GM23338 (cell line): ENCODE measurements at regions not wholly inside any gene's neighbourhood (a gene's known extent, or its start where the extent isn't known, plus 50 kb on each side); places are given as distances from the start of the nearest gene placed in this dataset.

ENCODE experiments used
- ATAC-seq: fragments of 200-7000 bp; cut with Tn5 transposase; 3 replicates; pipeline ENCODE4 v1.9.1; 2020
- DNase-seq: peaks from one replicate; pipeline ENCODE4 v3.0.0-alpha.2; 2015; ENCODE audit warnings: low spot score
- H2AFZ ChIP-seq: fragments of 200-600 bp; sonication (generic); 2 replicates; pipeline ENCODE4 v1.8.0; 2016; ENCODE audit warnings: antibody characterized with exemption, mild to moderate bottlenecking, moderate library complexity
- H3F3A ChIP-seq: fragments of 200-600 bp; sonication (generic); replicated peaks from 2 replicates; pipeline ENCODE4 v1.8.0; 2017; ENCODE audit warnings: antibody characterized with exemption, mixed run types, low read depth
- H3K27ac ChIP-seq: fragments of 200-600 bp; sonication (generic); 2 replicates; pipeline ENCODE4 v1.6.1; 2016; ENCODE audit warnings: low read depth
- H3K27me3 ChIP-seq: fragments of 200-600 bp; sonication (generic); 2 replicates; pipeline ENCODE4 v1.8.0; 2016; ENCODE audit warnings: mild to moderate bottlenecking, mixed run types, moderate library complexity; ENCODE audit not compliant: insufficient read depth
- H3K36me3 ChIP-seq: fragments of 200-600 bp; sonication (generic); 2 replicates; pipeline ENCODE4 v1.8.0; 2016; ENCODE audit warnings: mild to moderate bottlenecking; ENCODE audit not compliant: insufficient read depth
- H3K4me1 ChIP-seq: fragments of 200-600 bp; sonication (generic); 2 replicates; pipeline ENCODE4 v1.8.0; 2016; ENCODE audit warnings: mild to moderate bottlenecking, moderate library complexity; ENCODE audit not compliant: insufficient read depth
- H3K4me2 ChIP-seq: fragments of 200-600 bp; sonication (generic); 2 replicates; pipeline ENCODE4 v1.7.1; 2017; ENCODE audit warnings: mixed run types
- H3K4me3 ChIP-seq: fragments of 200-600 bp; sonication (generic); 2 replicates; pipeline ENCODE4 v1.6.1; 2016; ENCODE audit warnings: mixed run types
- H3K79me2 ChIP-seq: fragments of 200-600 bp; sonication (generic); replicated peaks from 2 replicates; pipeline ENCODE4 v1.8.0; 2017; ENCODE audit warnings: mild to moderate bottlenecking; ENCODE audit not compliant: insufficient read depth
- H3K9me2 ChIP-seq: fragments of 200-600 bp; sonication (generic); 2 replicates; pipeline ENCODE4 v1.8.0; 2017; ENCODE audit not compliant: insufficient read depth
- H4K20me1 ChIP-seq: fragments of 200-600 bp; sonication (generic); replicated peaks from 2 replicates; pipeline ENCODE4 v1.8.0; 2017; ENCODE audit warnings: mild to moderate bottlenecking; ENCODE audit not compliant: insufficient read depth
- H3K27ac Mint-ChIP-seq: 2 replicates; pipeline ENCODE4 v1.8.0; 2020; ENCODE audit warnings: inconsistent platforms, mild to moderate bottlenecking, moderate library complexity, mixed read lengths
- H3K27me3 Mint-ChIP-seq: 3 replicates; pipeline ENCODE4 v1.8.0; 2022; ENCODE audit warnings: low read depth, mild to moderate bottlenecking, moderate library complexity, mixed read lengths, inconsistent platforms; ENCODE audit not compliant: insufficient read depth, poor library complexity
- H3K36me3 Mint-ChIP-seq: 3 replicates; pipeline ENCODE4 v1.8.0; 2021; ENCODE audit warnings: low read depth, mild to moderate bottlenecking, inconsistent platforms, moderate library complexity, mixed read lengths
- H3K4me1 Mint-ChIP-seq: 3 replicates; pipeline ENCODE4 v1.8.0; 2020; ENCODE audit warnings: mild to moderate bottlenecking, inconsistent platforms, mixed read lengths
- H3K4me3 Mint-ChIP-seq: 3 replicates; pipeline ENCODE4 v1.8.0; 2021; ENCODE audit warnings: moderate library complexity, mild to moderate bottlenecking, inconsistent platforms, mixed read lengths
- H3K9me3 Mint-ChIP-seq: 3 replicates; pipeline ENCODE4 v1.8.0; 2020; ENCODE audit warnings: moderate library complexity, mild to moderate bottlenecking, inconsistent platforms, mixed read lengths
- CREB1 ChIP-seq: fragments of 250-450 bp; sonication (Bioruptor Pico); IDR thresholded peaks from 2 replicates; pipeline ENCODE4 v1.5.0; 2020; ENCODE audit warnings: low read depth, mild to moderate bottlenecking, moderate library complexity
- CTCF ChIP-seq, 2 experiments: fragments of 200-600 bp in 1 of 2; sonication (generic) in 1 of 2; conservative IDR thresholded peaks; 2 replicates each; pipeline versions ENCODE4 v1.5.1 to v1.6.1; 2016 to 2017; ENCODE audit warnings: antibody characterized with exemption in 2 of 2, low read depth in 2 of 2, mild to moderate bottlenecking in 2 of 2, moderate library complexity in 1 of 2
- ETS1 ChIP-seq: IDR thresholded peaks from 2 replicates; pipeline ENCODE4 v1.6.1; 2016; ENCODE audit warnings: antibody characterized with exemption
- EZH2phosphoT487 ChIP-seq: fragments of 200-600 bp; sonication (generic); IDR thresholded peaks from one replicate; pipeline ENCODE4 v1.8.1; 2018; ENCODE audit warnings: antibody characterized with exemption; ENCODE audit not compliant: unreplicated experiment
- JUNB ChIP-seq: IDR thresholded peaks from one replicate; pipeline ENCODE4 v1.6.1; 2016; ENCODE audit warnings: antibody characterized with exemption; ENCODE audit not compliant: unreplicated experiment
- NANOG ChIP-seq: IDR thresholded peaks from 2 replicates; pipeline ENCODE4 v1.6.1; 2016; ENCODE audit warnings: antibody characterized with exemption, borderline replicate concordance
- POLR2AphosphoS5 ChIP-seq: IDR thresholded peaks from 2 replicates; pipeline ENCODE4 v1.6.1; 2016; ENCODE audit warnings: antibody characterized with exemption, low read depth
- ZNF114 ChIP-seq: fragments of 250-450 bp; sonication (Bioruptor Pico); IDR thresholded peaks from 2 replicates; pipeline ENCODE4 v1.5.0; 2020; ENCODE audit warnings: mild to moderate bottlenecking, moderate library complexity
- ZNF331 ChIP-seq: fragments of 250-450 bp; sonication (Bioruptor Pico); IDR thresholded peaks from 2 replicates; pipeline ENCODE4 v1.5.0; 2020; ENCODE audit warnings: low read depth, mild to moderate bottlenecking, moderate library complexity
- ZNF462 ChIP-seq: fragments of 250-450 bp; sonication (Bioruptor Pico); IDR thresholded peaks from 2 replicates; pipeline ENCODE4 v1.5.0; 2020; ENCODE audit warnings: mild to moderate bottlenecking, moderate library complexity

GRCh38 chr13:111962431-111962891, 104.5 kb upstream of the SOX1 start (continued):
- TF ChIP-seq ZNF462 (CRISPR knock-in tag) (no peak), JUNB (no peak), ETS1 (no peak), ZNF331 (CRISPR knock-in tag) (no peak)

- Mint-ChIP-seq H3K4me1 (no peaks in the 10 kb centered on the region), H3K4me3 (no peak overlapping the region), H3K27me3 (peaks cover 2% of the 10 kb centered on the region), H3K9me3 (no peaks in the 10 kb centered on the region), H3K36me3 (no peaks in the 10 kb centered on the region), H3K27ac (no peak overlapping the region)
- Histone ChIP-seq H3K4me1 (no peaks in the 10 kb centered on the region), H3F3A (no peaks in the 10 kb centered on the region), H3K27me3 (no peaks in the 10 kb centered on the region), H3K27ac (no peak overlapping the region), H3K36me3 (no peaks in the 10 kb centered on the region), H3K4me3 (no peak overlapping the region), H3K4me2 (no peak overlapping the region), H3K79me2 (no peaks in the 10 kb centered on the region), H2AFZ (no peak overlapping the region), H3K9me2 (no peaks in the 10 kb centered on the region), H4K20me1 (no peaks in the 10 kb centered on the region)
- DNase-seq: no peak
- no peak for ATAC-seq
- TF ChIP-seq NANOG (no peak), ZNF114 (no peak), CTCF (conservative IDR thresholded peaks at IDR 0.05; ENCODE audit: low read depth in 2 of 2) (no peak), POLR2AphosphoS5 (no peak), CREB1 (CRISPR knock-in tag) (no peak), JUNB (no peak), EZH2phosphoT487 (no peak)
Observed at GRCh38 chr13:111963031-111963430, 103.9 kb upstream of the SOX1 start.
